NCI-H146 treated with DMSO at 0.1 percent for 48 hours (cell line): ENCODE measurements at regions not wholly inside any gene's neighbourhood (a gene's known extent, or its start where the extent isn't known, plus 50 kb on each side); places are given as distances from the start of the nearest gene placed in this dataset.
A peak's percentile ranks its signal among the peaks of the same experiment; 100 is the strongest.

Experiments
- DNase-seq: peaks from one replicate; lab custom pipeline; 2025; ENCODE audit not compliant: unreplicated experiment; lab: John Stamatoyannopoulos, UW

GRCh38 chr5:74382987-74383593, 257.4 kb downstream of the ENC1 start:
- no peak for DNase-seq

- no peak for DNase-seq
These were observed 258.2 kb downstream of the ENC1 start for GRCh38 chr5:74382123-74382855.

GRCh38 chr5:74380193-74380592, 260.3 kb downstream of the ENC1 start:
- DNase-seq: no peak

- no peak for DNase-seq
These were observed 262.1 kb downstream of the ENC1 start for GRCh38 chr5:74378464-74378863.

- no peak for DNase-seq
These were observed 264.3 kb downstream of the ENC1 start for GRCh38 chr5:74376187-74376586.

- peak; percentile 77 for DNase-seq
These were observed 265.3 kb downstream of the ENC1 start for GRCh38 chr5:74375271-74375670.

- no peak for DNase-seq
These were observed 265.9 kb downstream of the ENC1 start for GRCh38 chr5:74374656-74375055.

GRCh38 chr5:74373076-74373475, 267.5 kb downstream of the ENC1 start:
- no peak for DNase-seq

GRCh38 chr5:74372502-74373064, 267.9 kb downstream of the ENC1 start:
- no peak for DNase-seq

- DNase-seq: no peak
These were observed 268.5 kb downstream of the ENC1 start for GRCh38 chr5:74372051-74372450.

- DNase-seq: no peak
These were observed 268.9 kb downstream of the ENC1 start for GRCh38 chr5:74371621-74372020.

GRCh38 chr5:74370168-74370567, 270.4 kb downstream of the ENC1 start:
- DNase-seq: no peak

GRCh38 chr5:74369173-74369572, 271.4 kb downstream of the ENC1 start:
- no peak for DNase-seq

- no peak for DNase-seq
These were observed 272.6 kb downstream of the ENC1 start for GRCh38 chr5:74367934-74368333.

GRCh38 chr5:74367241-74367733, 273.2 kb downstream of the ENC1 start:
- DNase-seq: no peak

- no peak for DNase-seq
These were observed 274.8 kb downstream of the ENC1 start for GRCh38 chr5:74365723-74366122.

GRCh38 chr5:74364507-74364906, 276.0 kb downstream of the ENC1 start:
- no peak for DNase-seq

GRCh38 chr5:74363603-74364205, 276.8 kb downstream of the ENC1 start:
- no peak for DNase-seq

GRCh38 chr5:74361406-74362358, 278.8 kb downstream of the ENC1 start:
- DNase-seq: peak; percentile 42

GRCh38 chr5:74360535-74361210, 279.9 kb downstream of the ENC1 start:
- no peak for DNase-seq
